Testis (tissue), 2 donors: ENCODE measurements at regions not wholly inside any gene's neighbourhood (a gene's known extent, or its start where the extent isn't known, plus 50 kb on each side); places are given as distances from the start of the nearest gene placed in this dataset.

Source experiments
- CTCF ChIP-seq, 3 experiments: fragments of 450-650 bp in 2 of 3; fragments of 200-600 bp in 1 of 3; sonication (generic) in 1 of 3; IDR thresholded peaks; one replicate each; pipeline ENCODE4 v1.5.1; 2016 to 2019; ENCODE audit warnings: antibody characterized with exemption in 3 of 3, mild to moderate bottlenecking in 2 of 3, moderate library complexity in 1 of 3
- POLR2A ChIP-seq: fragments of 450-650 bp; IDR thresholded peaks from one replicate; pipeline ENCODE4 v1.6.1; 2017; ENCODE audit warnings: antibody characterized with exemption, mild to moderate bottlenecking, moderate library complexity

- no peak for TF ChIP-seq CTCF (IDR thresholded peaks at IDR 0.05)
- no peak for TF ChIP-seq POLR2A
Observed at GRCh38 chr10:64537928-64538327, 1016.7 kb downstream of the REEP3 start.
